IMR-90 (cell line): ENCODE measurements at regions not wholly inside any gene's neighbourhood (a gene's known extent, or its start where the extent isn't known, plus 50 kb on each side); places are given as distances from the start of the nearest gene placed in this dataset.

ENCODE experiments used
- ATAC-seq: fragments of 200-7000 bp; cut with Tn5 transposase; 2 replicates; pipeline ENCODE4 v1.9.1; 2020; ENCODE audit warnings: low read depth, mild to moderate bottlenecking, moderate library complexity
- BruUV-seq: library from RNA; stranded (reverse); fragments of 400-500 nt; replicated peaks from 2 replicates; lab custom pipeline; 2021; lab: Mats Ljungman, UMichigan
- CTCF ChIA-PET: fragments of 300-600 bp; formaldehyde crosslinking; extraction: SDS; loops from one replicate; lab custom pipeline; 2021; ENCODE audit warnings: antibody characterized with exemption; lab: Yijun Ruan, JAX
- POLR2A ChIA-PET: fragments of 300-600 bp; sonication (Branson Sonifier 250); formaldehyde crosslinking; loops from one replicate; lab custom pipeline; 2022; ENCODE audit warnings: antibody characterized with exemption; ENCODE audit not compliant: unreplicated experiment; lab: Charles Lee
- DNase-seq: peaks from one replicate; pipeline ENCODE4 v3.0.0; 2013
- H2AFZ ChIP-seq: replicated peaks from 2 replicates; pipeline ENCODE3; 2013; ENCODE audit warnings: low read length, mild to moderate bottlenecking; ENCODE audit not compliant: poor library complexity
- H2AK5ac ChIP-seq: 2 replicates; pipeline ENCODE4 v1.6.1; 2013; ENCODE audit warnings: low read depth, low read length, inconsistent platforms
- H2AK9ac ChIP-seq: replicated peaks from 2 replicates; pipeline ENCODE3; 2013; ENCODE audit warnings: mild to moderate bottlenecking, low read depth, low read length, moderate library complexity; ENCODE audit not compliant: poor library complexity
- H2BK120ac ChIP-seq: 2 replicates; pipeline ENCODE4 v1.6.1; 2013; ENCODE audit warnings: low read depth, low read length, inconsistent platforms
- H2BK15ac ChIP-seq: 3 replicates; pipeline ENCODE4 v1.6.1; 2013; ENCODE audit warnings: low read depth, low read length, inconsistent platforms
- H2BK20ac ChIP-seq: 2 replicates; pipeline ENCODE4 v1.6.1; 2013; ENCODE audit warnings: low read depth, mild to moderate bottlenecking, inconsistent platforms, low read length, moderate library complexity
- H2BK5ac ChIP-seq: 2 replicates; pipeline ENCODE4 v1.6.1; 2013; ENCODE audit warnings: mild to moderate bottlenecking, low read depth, low read length, inconsistent platforms; ENCODE audit not compliant: poor library complexity, severe bottlenecking
- H3K14ac ChIP-seq: replicated peaks from 2 replicates; pipeline ENCODE4 v1.6.1; 2013; ENCODE audit warnings: low read depth, low read length, inconsistent platforms
- H3K18ac ChIP-seq: 2 replicates; pipeline ENCODE4 v1.6.1; 2013; ENCODE audit warnings: low read depth, low read length, control low read depth
- H3K23ac ChIP-seq: 2 replicates; pipeline ENCODE4 v1.6.1; 2013; ENCODE audit warnings: low read depth, low read length, inconsistent platforms
- H3K27ac ChIP-seq: 2 replicates; pipeline ENCODE4 v1.5.1; 2013; ENCODE audit warnings: mild to moderate bottlenecking, control low read depth, low read length; ENCODE audit not compliant: insufficient read depth
- H3K27me3 ChIP-seq: 2 replicates; pipeline ENCODE4 v1.6.1; 2013; ENCODE audit warnings: low read length; ENCODE audit not compliant: control insufficient read depth, insufficient read depth
- H3K36me3 ChIP-seq: 2 replicates; pipeline ENCODE4 v1.6.1; 2013; ENCODE audit warnings: low read length, mixed read lengths; ENCODE audit not compliant: control insufficient read depth, insufficient read depth
- H3K4ac ChIP-seq: 2 replicates; pipeline ENCODE4 v1.6.1; 2013; ENCODE audit warnings: low read depth, low read length, inconsistent platforms
- H3K4me1 ChIP-seq: 2 replicates; pipeline ENCODE4 v1.6.1; 2013; ENCODE audit warnings: low read length, mixed read lengths; ENCODE audit not compliant: control insufficient read depth, insufficient read depth
- H3K4me2 ChIP-seq: 2 replicates; pipeline ENCODE4 v1.6.1; 2013; ENCODE audit warnings: low read depth, mild to moderate bottlenecking, control low read depth, low read length, moderate library complexity
- H3K4me3 ChIP-seq: 2 replicates; pipeline ENCODE4 v1.5.1; 2013; ENCODE audit warnings: low read depth, mild to moderate bottlenecking, control low read depth, low read length, moderate library complexity; ENCODE audit not compliant: insufficient read depth
- H3K56ac ChIP-seq: 2 replicates; pipeline ENCODE4 v1.6.1; 2013; ENCODE audit warnings: low read length, inconsistent platforms; ENCODE audit not compliant: insufficient read depth; ENCODE audit errors: extremely low read depth
- H3K79me1 ChIP-seq, 2 experiments: 2 replicates each; pipeline ENCODE4 v1.6.1; 2013; ENCODE audit warnings: low read length in 2 of 2, inconsistent platforms in 1 of 2, low read depth in 1 of 2
- H3K9ac ChIP-seq: 2 replicates; pipeline ENCODE4 v1.6.1; 2013; ENCODE audit warnings: low read depth, low read length, control low read depth
- H3K9me1 ChIP-seq: 2 replicates; pipeline ENCODE4 v1.6.1; 2013; ENCODE audit warnings: low read length, inconsistent platforms; ENCODE audit not compliant: insufficient read depth
- H3K9me3 ChIP-seq: 2 replicates; pipeline ENCODE4 v1.6.1; 2013; ENCODE audit warnings: low read length; ENCODE audit not compliant: control insufficient read depth, insufficient read depth
- H4K20me1 ChIP-seq: 2 replicates; pipeline ENCODE4 v1.6.1; 2013; ENCODE audit warnings: low read length, inconsistent platforms; ENCODE audit not compliant: insufficient read depth
- H4K5ac ChIP-seq: 2 replicates; pipeline ENCODE4 v1.6.1; 2013; ENCODE audit warnings: mild to moderate bottlenecking, low read depth, low read length, control low read depth
- H4K8ac ChIP-seq, 2 experiments: 2 replicates each; pipeline ENCODE4 v1.6.1; 2013; ENCODE audit warnings: low read depth in 2 of 2, low read length in 2 of 2, control low read depth in 1 of 2, inconsistent platforms in 1 of 2
- H4K91ac ChIP-seq: 2 replicates; pipeline ENCODE4 v1.6.1; 2013; ENCODE audit warnings: low read depth, low read length, inconsistent platforms; ENCODE audit not compliant: insufficient read depth
- MAZ ChIP-seq: IDR thresholded peaks from 2 replicates; pipeline ENCODE4 v1.6.1; 2012; ENCODE audit warnings: low read depth, mild to moderate bottlenecking, low read length, improper control_type of control experiment, moderate library complexity, borderline replicate concordance
- SMC3 ChIP-seq: fragments of 150-350 bp; IDR thresholded peaks from 2 replicates; pipeline ENCODE4 v1.6.1; 2016; ENCODE audit warnings: low read depth, mild to moderate bottlenecking, antibody characterized with exemption, low read length, moderate library complexity
- WGBS, 2 experiments: methylation state at CpG; one replicate each; pipeline versions ENCODE4 v1.1.5 to v1.1.7; 2013; ENCODE audit warnings: missing lambda C conversion rate in 2 of 2; ENCODE audit not compliant: insufficient read length in 1 of 2; ENCODE audit errors: extremely low coverage in 2 of 2; 5-methylcytosine and 5-hydroxymethylcytosine counted together
- dilution Hi-C: fragments of 300-500 bp; cut with HindIII; formaldehyde crosslinking; loops from one replicate; pipeline ENCODE4 v1.14.3; 2018; ENCODE audit warnings: low sequenced_read_pairs; ENCODE audit not compliant: unreplicated experiment
- in situ Hi-C: fragments of 300-500 bp; cut with MboI; formaldehyde crosslinking; loops from 3 replicates; pipeline ENCODE4 v1.14.3; 2019; ENCODE audit warnings: low sequenced_read_pairs, inconsistent platforms, mixed read lengths
- intact Hi-C: fragments of 100-400 bp; cut with micrococcal nuclease; formaldehyde crosslinking; loops from 2 replicates; pipeline ENCODE4 v1.10.0; 2022

- Histone ChIP-seq H3K27ac (no peak overlapping the region), H2BK5ac (no peak overlapping the region), H3K79me1 (no peaks in the 10 kb centered on the region), H2AFZ (no peak overlapping the region), H2AK9ac (no peak overlapping the region), H3K9me1 (no peaks in the 10 kb centered on the region), H3K4me1 (no peaks in the 10 kb centered on the region), H3K9me3 (no peaks in the 10 kb centered on the region), H4K20me1 (no peaks in the 10 kb centered on the region), H3K23ac (no peak overlapping the region), H2BK120ac (no peak overlapping the region), H3K4me2 (no peak overlapping the region), H4K91ac (no peak overlapping the region), H3K9ac (no peak overlapping the region), H2AK5ac (no peak overlapping the region), H2BK20ac (no peak overlapping the region), H3K18ac (no peak overlapping the region), H3K4ac (no peak overlapping the region), H4K8ac (no peak overlapping the region), H4K5ac (no peak overlapping the region), H3K27me3 (no peaks in the 10 kb centered on the region), H3K56ac (no peak overlapping the region), H3K36me3 (no peaks in the 10 kb centered on the region), H2BK15ac (no peak overlapping the region), H3K4me3 (no peak overlapping the region), H3K14ac (no peak overlapping the region)
- no peak for DNase-seq
- ChIA-PET POLR2A (no interaction called here), CTCF (no interaction called here)
- TF ChIP-seq SMC3 (no peak), MAZ (no peak)
- BruUV-seq: no TSS peak
- dilution Hi-C loops (no loop called here), in situ Hi-C loops (no loop called here), intact Hi-C loops (no loop called here)
- ATAC-seq: no peak
- no CpG with 5 or more reads among the region's 4 CpGs for WGBS, 2 experiments
Observed at GRCh38 chr2:59206361-59206760, 965.2 kb upstream of the FANCL start.
